Stomach (tissue), 8 donors: ENCODE measurements at regions not wholly inside any gene's neighbourhood (a gene's known extent, or its start where the extent isn't known, plus 50 kb on each side); places are given as distances from the start of the nearest gene placed in this dataset.
A peak's percentile ranks its signal among the peaks of the same experiment; 100 is the strongest.

Source experiments
- DNase-seq, 2 donors: peaks; one replicate each; pipeline versions ENCODE4 v3.0.0 to v3.0.0-alpha.2; 2013 to 2019
- H3K27ac ChIP-seq, 5 donors: fragments of 200-600 bp in 4 of 5; sonication (generic) in 4 of 5; one replicate each; pipeline ENCODE4 v1.5.1; 2013 to 2019; ENCODE audit warnings: mild to moderate bottlenecking in 1 of 5, moderate library complexity in 1 of 5
- H3K27me3 ChIP-seq, 3 donors: fragments of 200-600 bp; sonication (generic); one replicate each; pipeline ENCODE4 v1.5.1; 2017 to 2019; ENCODE audit warnings: mixed run types in 1 of 3
- H3K36me3 ChIP-seq, 4 donors: fragments of 200-600 bp; sonication (generic); 1 replicate in 3 of 4; 2 replicates in 1 of 4; pipeline ENCODE4 v1.5.1; 2016 to 2019
- H3K4me1 ChIP-seq, 4 donors: fragments of 200-600 bp; sonication (generic); one replicate each; pipeline ENCODE4 v1.5.1; 2016 to 2019
- H3K4me3 ChIP-seq, 4 donors: fragments of 200-600 bp; sonication (generic) in 3 of 4; one replicate each; pipeline ENCODE4 v1.5.1; 2016 to 2019; ENCODE audit warnings: mild to moderate bottlenecking in 1 of 4
- H3K9me3 ChIP-seq, 4 donors: fragments of 200-600 bp; sonication (generic); one replicate each; pipeline ENCODE4 v1.5.1; 2016 to 2019
- CTCF ChIP-seq, 7 experiments: fragments of 450-650 bp in 4 of 7; fragments of 200-600 bp in 3 of 7; sonication (generic) in 3 of 7; IDR thresholded peaks; one replicate each; pipeline ENCODE4 v1.5.1; 2016 to 2019; ENCODE audit warnings: antibody characterized with exemption in 7 of 7, control low read depth in 2 of 7, mild to moderate bottlenecking in 1 of 7
- EP300 ChIP-seq: sonication (generic); formaldehyde crosslinking; IDR thresholded peaks from one replicate; pipeline ENCODE4 v1.6.1; 2017; ENCODE audit warnings: antibody characterized with exemption
- POLR2A ChIP-seq, 4 donors: fragments of 450-650 bp; IDR thresholded peaks; one replicate each; pipeline ENCODE4 v1.6.1; 2016; ENCODE audit warnings: antibody characterized with exemption in 4 of 4, control low read depth in 2 of 4, mild to moderate bottlenecking in 1 of 4, moderate library complexity in 1 of 4
- POLR2AphosphoS5 ChIP-seq, 3 donors: sonication (generic); formaldehyde crosslinking; IDR thresholded peaks; one replicate each; pipeline ENCODE4 v1.6.1; 2016; ENCODE audit warnings: antibody characterized with exemption in 3 of 3
- WGBS, 5 donors: extraction: QIAGEN DNeasy Blood & Tissue Kit in 3 of 5; methylation state at CpG; one replicate each; pipeline versions ENCODE4 v1.1.5 to v1.1.7; 2013 to 2018; 5-methylcytosine and 5-hydroxymethylcytosine counted together
- intact Hi-C: fragments of 100-400 bp; cut with DNase I; formaldehyde crosslinking; loops from one replicate; pipeline ENCODE4 v1.15.1; 2023; ENCODE audit warnings: low total_unique reads
- donor health status: healthy with polysubstance abuse.
- donor health status: Bipolar disorder and iron deficiency.
- donor health status: healthy.

DNA sequence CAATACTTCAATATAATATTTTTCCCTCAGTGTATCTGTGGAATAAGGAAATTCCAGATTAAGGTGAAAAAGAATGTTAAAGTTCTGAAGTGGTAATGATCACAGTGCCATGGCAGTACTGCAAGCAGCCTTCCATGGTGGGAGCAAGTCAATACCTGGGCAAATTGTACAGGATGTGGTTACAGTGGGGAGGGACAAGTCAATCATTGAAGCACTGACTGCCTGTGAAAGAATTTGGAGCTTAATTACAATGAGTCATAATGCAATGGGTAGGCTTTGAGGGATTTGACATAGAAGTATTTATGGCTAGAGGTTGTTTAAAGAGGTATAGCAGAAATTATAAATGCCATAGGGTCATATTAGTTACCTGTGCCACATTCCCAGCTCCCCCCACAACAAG is 786.5 kb upstream of the ACO1 start:
- Histone ChIP-seq H3K4me1 (no peaks in the 10 kb centered on the region), H3K27me3 (no peaks in the 10 kb centered on the region), H3K27ac (no peak overlapping the region), H3K9me3 (no peaks in the 10 kb centered on the region), H3K36me3 (no peaks in the 10 kb centered on the region), H3K4me3 (no peak overlapping the region)
- DNase-seq = peak in 1 of 2 donors; percentile 13
- intact Hi-C loops = no loop called here
- TF ChIP-seq POLR2AphosphoS5 (IDR thresholded peaks at IDR 0.05) = no peak
- TF ChIP-seq EP300 = no peak
- no peak for TF ChIP-seq POLR2A (IDR thresholded peaks at IDR 0.05)
- TF ChIP-seq CTCF (IDR thresholded peaks at IDR 0.05) = no peak

DNA sequence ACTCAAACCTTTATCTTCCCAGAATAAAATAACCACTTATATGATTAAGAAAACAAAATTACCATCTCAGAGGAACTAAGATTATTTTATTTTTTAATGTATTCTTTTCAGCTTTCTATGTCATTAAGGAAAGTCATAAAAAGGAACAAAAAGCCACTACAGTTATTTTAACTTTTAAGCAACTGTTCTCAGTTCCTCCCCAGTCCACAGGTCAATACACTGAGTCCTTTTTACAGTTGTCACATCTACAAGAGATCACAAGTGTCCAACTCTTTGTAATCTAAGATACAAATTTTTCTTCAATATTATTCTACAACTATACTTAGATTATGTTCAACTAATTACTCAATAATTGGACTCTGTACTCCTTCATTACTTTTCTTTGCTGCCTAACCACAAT is 782.8 kb upstream of the ACO1 start:
- no peak overlapping the region for H3K4me3 ChIP-seq
- no peaks in the 10 kb centered on the region for H3K9me3 ChIP-seq
- no peaks in the 10 kb centered on the region for H3K36me3 ChIP-seq
- TF ChIP-seq EP300 (no peak), CTCF (IDR thresholded peaks at IDR 0.05) (no peak), POLR2AphosphoS5 (IDR thresholded peaks at IDR 0.05) (no peak), POLR2A (IDR thresholded peaks at IDR 0.05) (no peak)
- no peak for DNase-seq
- intact Hi-C loops = no loop called here
- H3K27ac ChIP-seq = no peak overlapping the region
- H3K27me3 ChIP-seq = no peaks in the 10 kb centered on the region
- H3K4me1 ChIP-seq = no peaks in the 10 kb centered on the region

GRCh38 chr9:31604531-31604930 is 779.9 kb upstream of the ACO1 start:
- TF ChIP-seq EP300 (no peak), POLR2AphosphoS5 (IDR thresholded peaks at IDR 0.05) (no peak), CTCF (IDR thresholded peaks at IDR 0.05) (no peak), POLR2A (IDR thresholded peaks at IDR 0.05) (no peak)
- 66 to 86% (median 76%) methylated on average over 1 of the region's 1 CpG for WGBS, 5 donors

DNA sequence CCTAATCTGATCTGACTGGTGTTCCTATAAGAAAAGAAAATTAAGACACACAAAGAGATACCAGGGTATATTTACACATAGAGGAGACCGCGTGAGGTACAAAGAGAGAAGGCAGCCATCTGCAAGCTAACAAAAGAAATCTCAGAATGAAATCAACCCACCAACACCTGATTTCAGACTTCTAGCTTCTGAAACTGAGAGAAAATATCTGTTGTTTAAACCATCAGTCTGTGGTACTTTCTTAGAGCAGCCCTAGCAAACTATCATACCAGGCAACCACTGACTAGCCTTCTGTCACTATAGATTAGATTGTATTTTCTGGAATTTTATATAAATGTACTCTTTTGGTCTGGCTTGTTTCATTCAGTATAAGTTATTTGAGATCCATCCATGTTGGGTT is 779.3 kb upstream of the ACO1 start:
- 84 to 96% (median 90%) methylated on average over 2 of the region's 2 CpGs for WGBS, 5 donors

More at GRCh38 chr9:31604531-31604930, 779.9 kb upstream of the ACO1 start:
- Histone ChIP-seq H3K27me3 (no peaks in the 10 kb centered on the region), H3K4me3 (no peak overlapping the region), H3K27ac (no peak overlapping the region), H3K4me1 (no peaks in the 10 kb centered on the region), H3K9me3 (no peaks in the 10 kb centered on the region), H3K36me3 (no peaks in the 10 kb centered on the region)
- intact Hi-C loops = no loop called here
- DNase-seq = no peak

GRCh38 chr9:31606678-31607077 is 777.8 kb upstream of the ACO1 start:
- Histone ChIP-seq H3K4me3 (no peak overlapping the region), H3K9me3 (no peaks in the 10 kb centered on the region), H3K27ac (no peak overlapping the region), H3K27me3 (no peaks in the 10 kb centered on the region), H3K4me1 (no peaks in the 10 kb centered on the region), H3K36me3 (no peaks in the 10 kb centered on the region)
- DNase-seq = no peak
- TF ChIP-seq POLR2A (IDR thresholded peaks at IDR 0.05) (no peak), CTCF (IDR thresholded peaks at IDR 0.05) (no peak), EP300 (no peak), POLR2AphosphoS5 (IDR thresholded peaks at IDR 0.05) (no peak)
- intact Hi-C loops = no loop called here
- WGBS, 5 donors = 69 to 98% (median 92%) methylated on average over 1 of the region's 1 CpG

More for the DNA sequence above, 779.3 kb upstream of the ACO1 start:
- Histone ChIP-seq H3K9me3 (no peaks in the 10 kb centered on the region), H3K36me3 (no peaks in the 10 kb centered on the region), H3K27me3 (no peaks in the 10 kb centered on the region), H3K4me1 (no peaks in the 10 kb centered on the region), H3K27ac (no peak overlapping the region), H3K4me3 (no peak overlapping the region)
- TF ChIP-seq POLR2AphosphoS5 (IDR thresholded peaks at IDR 0.05) = no peak
- intact Hi-C loops = no loop called here
- DNase-seq = no peak
